Non-pigmented ciliary epithelial cell (primary cell): ENCODE measurements at regions not wholly inside any gene's neighbourhood (a gene's known extent, or its start where the extent isn't known, plus 50 kb on each side); places are given as distances from the start of the nearest gene placed in this dataset.
"Not testable (repeated sequence)": the region's sequence is repeated elsewhere in the genome, so short reads cannot be mapped to it uniquely, and the experiment has no call there.

Experiments
- DNase-seq: peaks from one replicate; pipeline ENCODE4 v3.0.0-alpha.2; 2010; ENCODE audit warnings: low read depth

GRCh38 chr11:87970762-87971161, 204.5 kb downstream of the RAB38 start:
- no peak for DNase-seq

- DNase-seq: no peak
Measured at GRCh38 chr11:87967459-87967858, 207.8 kb downstream of the RAB38 start.

GRCh38 chr11:87966694-87967093, 208.5 kb downstream of the RAB38 start:
- no peak for DNase-seq

GRCh38 chr11:87966216-87966615, 209.0 kb downstream of the RAB38 start:
- DNase-seq: no peak

- DNase-seq: no peak
Measured at GRCh38 chr11:87961606-87962005, 213.6 kb downstream of the RAB38 start.

- DNase-seq: no peak
Measured at GRCh38 chr11:87957961-87958360, 217.3 kb downstream of the RAB38 start.

- no peak for DNase-seq
Measured at GRCh38 chr11:87954476-87954875, 220.8 kb downstream of the RAB38 start.

GRCh38 chr11:87942786-87943185, 232.5 kb downstream of the RAB38 start:
- no peak for DNase-seq

- no peak for DNase-seq
Measured at GRCh38 chr11:87934182-87934581, 241.1 kb downstream of the RAB38 start.

GRCh38 chr11:87926250-87926970, 248.8 kb downstream of the RAB38 start:
- peak; percentile 48 for DNase-seq

- no peak for DNase-seq
Measured at GRCh38 chr11:87924125-87924524, 251.1 kb downstream of the RAB38 start.

- no peak for DNase-seq
Measured at GRCh38 chr11:87917111-87917510, 258.1 kb downstream of the RAB38 start.

GRCh38 chr11:87909178-87909577, 266.1 kb downstream of the RAB38 start:
- DNase-seq: no peak

- DNase-seq: no peak
Measured at GRCh38 chr11:87908086-87908485, 267.2 kb downstream of the RAB38 start.

GRCh38 chr11:87903345-87903744, 271.9 kb downstream of the RAB38 start:
- DNase-seq: no peak

GRCh38 chr11:87901341-87901740, 273.9 kb downstream of the RAB38 start:
- DNase-seq: no peak

- no peak for DNase-seq
Measured at GRCh38 chr11:87897921-87898320, 277.3 kb downstream of the RAB38 start.

GRCh38 chr11:87897071-87897470, 278.2 kb downstream of the RAB38 start:
- no peak for DNase-seq

GRCh38 chr11:87894961-87895360, 280.3 kb downstream of the RAB38 start:
- DNase-seq: no peak

- no peak for DNase-seq
Measured at GRCh38 chr11:87892291-87892690, 283.0 kb downstream of the RAB38 start.

- DNase-seq: no peak
Measured at GRCh38 chr11:87889126-87889525, 286.1 kb downstream of the RAB38 start.

- not testable (repeated sequence) for DNase-seq
Measured at GRCh38 chr11:87885084-87885483, 290.2 kb downstream of the RAB38 start.

GRCh38 chr11:87879118-87879517, 296.1 kb downstream of the RAB38 start:
- DNase-seq: no peak

GRCh38 chr11:87878373-87878825, 296.8 kb downstream of the RAB38 start:
- DNase-seq: peak; percentile 37
